ENCODE measurements at regions not wholly inside any gene's neighbourhood (a gene's known extent, or its start where the extent isn't known, plus 50 kb on each side); places are given as distances from the start of the nearest gene placed in this dataset.

- TF ChIP-seq GATA2 (IDR thresholded peaks at IDR 0.05; ENCODE audit: low read depth, low read length) (no peak), GATA3 (IDR thresholded peaks at IDR 0.05; ENCODE audit: low read depth, low read length) (no peak)
These were observed 99.7 kb downstream of the MAF start for GRCh38 chr16:79500866-79501265.
